Mesenchymal stem cell (in vitro differentiated cells and primary cell): ENCODE measurements at regions not wholly inside any gene's neighbourhood (a gene's known extent, or its start where the extent isn't known, plus 50 kb on each side); places are given as distances from the start of the nearest gene placed in this dataset.

Experiments used
- DNase-seq: peaks from one replicate; pipeline ENCODE4 v3.0.0-alpha.2; 2013
- H2AFZ ChIP-seq: one replicate; pipeline ENCODE4 v1.6.1; 2013; ENCODE audit warnings: low read depth, mild to moderate bottlenecking, control low read depth, inconsistent platforms, low read length, moderate library complexity
- H2AK5ac ChIP-seq: 2 replicates; pipeline ENCODE4 v1.6.1; 2013; ENCODE audit warnings: low read length, moderate library complexity, mild to moderate bottlenecking, inconsistent platforms; ENCODE audit not compliant: severe bottlenecking
- H2BK120ac ChIP-seq: one replicate; pipeline ENCODE4 v1.6.1; 2013; ENCODE audit warnings: low read depth, mild to moderate bottlenecking, inconsistent platforms, low read length, moderate library complexity
- H2BK12ac ChIP-seq, 2 experiments: one replicate each; pipeline ENCODE4 v1.6.1; 2013; ENCODE audit warnings: inconsistent platforms in 2 of 2, low read length in 2 of 2, mild to moderate bottlenecking in 2 of 2, moderate library complexity in 2 of 2, control low read depth in 1 of 2
- H2BK15ac ChIP-seq: one replicate; pipeline ENCODE4 v1.6.1; 2013; ENCODE audit warnings: mild to moderate bottlenecking, low read depth, inconsistent platforms; ENCODE audit not compliant: poor library complexity, severe bottlenecking
- H2BK5ac ChIP-seq: 2 replicates; pipeline ENCODE4 v1.6.1; 2013; ENCODE audit warnings: low read depth, mild to moderate bottlenecking, low read length, control low read depth, inconsistent platforms; ENCODE audit not compliant: poor library complexity, severe bottlenecking
- H3K14ac ChIP-seq, 2 experiments: one replicate each; pipeline ENCODE4 v1.6.1; 2013; ENCODE audit warnings: inconsistent platforms in 2 of 2, low read length in 2 of 2, control low read depth in 1 of 2, mild to moderate bottlenecking in 1 of 2, moderate library complexity in 1 of 2
- H3K18ac ChIP-seq, 2 experiments: one replicate each; pipeline ENCODE4 v1.6.1; 2013; ENCODE audit warnings: inconsistent platforms in 2 of 2, low read length in 2 of 2, control low read depth in 1 of 2, low read depth in 1 of 2, mild to moderate bottlenecking in 1 of 2
- H3K23ac ChIP-seq, 2 experiments: one replicate each; pipeline ENCODE4 v1.6.1; 2013; ENCODE audit warnings: inconsistent platforms in 2 of 2, low read length in 2 of 2, mild to moderate bottlenecking in 2 of 2, moderate library complexity in 2 of 2, control low read depth in 1 of 2
- H3K27ac ChIP-seq: 2 replicates; pipeline ENCODE4 v1.5.1; 2013; ENCODE audit warnings: mild to moderate bottlenecking, moderate library complexity, low read length, control low read depth, inconsistent platforms; ENCODE audit not compliant: poor library complexity, severe bottlenecking
- H3K27me3 ChIP-seq, 2 experiments: 2 replicates each; pipeline versions ENCODE4 v1.6.1 to v1.7.0; 2013; ENCODE audit warnings: low read length in 2 of 2, mild to moderate bottlenecking in 2 of 2, moderate library complexity in 2 of 2, control low read depth in 1 of 2, inconsistent platforms in 1 of 2; ENCODE audit not compliant: control insufficient read depth in 1 of 2, insufficient read depth in 1 of 2
- H3K36me3 ChIP-seq, 2 experiments: 2 replicates each; pipeline versions ENCODE4 v1.6.1 to v1.7.0; 2013; ENCODE audit warnings: low read length in 2 of 2, control low read depth in 1 of 2, inconsistent platforms in 1 of 2, low read depth in 1 of 2, mild to moderate bottlenecking in 1 of 2; ENCODE audit not compliant: insufficient read depth in 2 of 2, control insufficient read depth in 1 of 2
- H3K4ac ChIP-seq, 2 experiments: one replicate each; pipeline ENCODE4 v1.6.1; 2013; ENCODE audit warnings: inconsistent platforms in 2 of 2, low read length in 2 of 2, mild to moderate bottlenecking in 2 of 2, moderate library complexity in 2 of 2, control low read depth in 1 of 2, low read depth in 1 of 2
- H3K4me1 ChIP-seq: 2 replicates; pipeline ENCODE4 v1.6.1; 2013; ENCODE audit warnings: low read depth, low read length, control low read depth; ENCODE audit not compliant: control insufficient read depth, insufficient read depth
- H3K4me2 ChIP-seq: 2 replicates; pipeline ENCODE4 v1.6.1; 2013; ENCODE audit warnings: low read length, mild to moderate bottlenecking, inconsistent platforms; ENCODE audit not compliant: poor library complexity, severe bottlenecking
- H3K4me3 ChIP-seq, 2 experiments: 2 replicates each; pipeline versions ENCODE4 v1.5.1 to v1.7.0; 2013; ENCODE audit warnings: low read length in 2 of 2, mild to moderate bottlenecking in 2 of 2, control low read depth in 1 of 2, low read depth in 1 of 2; ENCODE audit not compliant: insufficient read depth in 1 of 2
- H3K79me1 ChIP-seq: replicated peaks from 2 replicates; pipeline ENCODE4 v1.6.1; 2013; ENCODE audit warnings: mild to moderate bottlenecking, control low read depth, low read length, inconsistent platforms; ENCODE audit not compliant: poor library complexity, severe bottlenecking
- H3K9ac ChIP-seq: 2 replicates; pipeline ENCODE4 v1.7.0; 2013; ENCODE audit warnings: mild to moderate bottlenecking, low read length, moderate library complexity
- H3K9me3 ChIP-seq: 2 replicates; pipeline ENCODE4 v1.7.0; 2013; ENCODE audit warnings: mild to moderate bottlenecking, low read length; ENCODE audit not compliant: control insufficient read depth
- H4K8ac ChIP-seq: one replicate; pipeline ENCODE4 v1.6.1; 2013; ENCODE audit warnings: inconsistent platforms, mild to moderate bottlenecking, low read length, moderate library complexity
- H4K91ac ChIP-seq: one replicate; pipeline ENCODE4 v1.6.1; 2013; ENCODE audit warnings: mild to moderate bottlenecking, low read length, inconsistent platforms
- WGBS: methylation state at CpG from one replicate; pipeline ENCODE4 v1.1.7; 2013; ENCODE audit warnings: mixed read lengths; 5-methylcytosine and 5-hydroxymethylcytosine counted together

GRCh38 chr3:107992976-107993684 lies 97.7 kb downstream of the CD47 start:
- Histone ChIP-seq H2BK120ac (no peak overlapping the region), H3K14ac (no peak overlapping the region), H3K79me1 (no peaks in the 10 kb centered on the region), H3K4ac (no peak overlapping the region), H2BK12ac (no peak overlapping the region), H2AFZ (no peak overlapping the region), H3K4me2 (no peak overlapping the region), H3K4me1 (peaks cover 6% of the 10 kb centered on the region), H4K8ac (no peak overlapping the region), H3K27ac (no peak overlapping the region), H3K36me3 (no peaks in the 10 kb centered on the region), H3K18ac (no peak overlapping the region), H2BK15ac (no peak overlapping the region), H3K9me3 (no peaks in the 10 kb centered on the region), H3K23ac (no peak overlapping the region), H3K4me3 (no peak overlapping the region), H4K91ac (no peak overlapping the region), H2AK5ac (peak overlapping the region; percentile 49), H2BK5ac (no peak overlapping the region), H3K27me3 (no peaks in the 10 kb centered on the region), H3K9ac (peak overlapping the region; percentile 51)
- WGBS, result 84% methylated on average over 9 of the region's 9 CpGs
- peak; percentile 58 for DNase-seq

GRCh38 chr3:107990926-107991325 lies 99.9 kb downstream of the CD47 start:
- H2AFZ ChIP-seq, result no peak overlapping the region
- WGBS, result 83% methylated on average over 4 of the region's 5 CpGs
- DNase-seq, result no peak
- no peak overlapping the region for H2BK12ac ChIP-seq
- H3K27me3 ChIP-seq, result no peaks in the 10 kb centered on the region
- no peak overlapping the region for H4K91ac ChIP-seq
- H3K4me2 ChIP-seq, result no peak overlapping the region
- H3K27ac ChIP-seq, result no peak overlapping the region
- H3K4me1 ChIP-seq, result peaks cover 7% of the 10 kb centered on the region
- no peak overlapping the region for H3K9ac ChIP-seq
- no peak overlapping the region for H3K4ac ChIP-seq
- H3K23ac ChIP-seq, result no peak overlapping the region
- H3K14ac ChIP-seq, result no peak overlapping the region
- H2BK15ac ChIP-seq, result no peak overlapping the region
- H2AK5ac ChIP-seq, result no peak overlapping the region
- H3K4me3 ChIP-seq, result no peak overlapping the region
- no peak overlapping the region for H2BK120ac ChIP-seq
- H2BK5ac ChIP-seq, result no peak overlapping the region
- H3K9me3 ChIP-seq, result no peaks in the 10 kb centered on the region
- no peak overlapping the region for H4K8ac ChIP-seq
- H3K18ac ChIP-seq, result no peak overlapping the region
- no peaks in the 10 kb centered on the region for H3K79me1 ChIP-seq
- no peaks in the 10 kb centered on the region for H3K36me3 ChIP-seq

GRCh38 chr3:107990433-107990832 lies 100.4 kb downstream of the CD47 start:
- Histone ChIP-seq H2AK5ac (no peak overlapping the region), H3K23ac (no peak overlapping the region), H3K14ac (no peak overlapping the region), H2BK5ac (no peak overlapping the region), H2BK120ac (no peak overlapping the region), H3K36me3 (no peaks in the 10 kb centered on the region), H3K27ac (no peak overlapping the region), H3K4ac (no peak overlapping the region), H3K9me3 (no peaks in the 10 kb centered on the region), H4K8ac (no peak overlapping the region), H3K4me1 (peaks cover 7% of the 10 kb centered on the region), H3K79me1 (no peaks in the 10 kb centered on the region), H3K9ac (no peak overlapping the region), H3K4me2 (no peak overlapping the region), H3K18ac (no peak overlapping the region), H2BK15ac (no peak overlapping the region), H2BK12ac (no peak overlapping the region), H3K27me3 (no peaks in the 10 kb centered on the region), H4K91ac (no peak overlapping the region), H2AFZ (no peak overlapping the region), H3K4me3 (no peak overlapping the region)
- WGBS, result 93% methylated on average over 5 of the region's 6 CpGs
- DNase-seq, result no peak

GRCh38 chr3:107989661-107990060 lies 101.2 kb downstream of the CD47 start:
- no peak overlapping the region for H3K4ac ChIP-seq
- H2AFZ ChIP-seq, result no peak overlapping the region
- no peak overlapping the region for H2BK15ac ChIP-seq
- no peak overlapping the region for H3K4me3 ChIP-seq
- H3K18ac ChIP-seq, result no peak overlapping the region
- no peak overlapping the region for H2BK12ac ChIP-seq
- no peaks in the 10 kb centered on the region for H3K36me3 ChIP-seq
- H4K8ac ChIP-seq, result no peak overlapping the region
- no peak overlapping the region for H2AK5ac ChIP-seq
- peaks cover 7% of the 10 kb centered on the region for H3K4me1 ChIP-seq
- H2BK120ac ChIP-seq, result no peak overlapping the region
- no peak overlapping the region for H4K91ac ChIP-seq
- WGBS, result 65% methylated on average over 4 of the region's 4 CpGs
- H3K9me3 ChIP-seq, result no peaks in the 10 kb centered on the region
- no peak overlapping the region for H3K4me2 ChIP-seq
- H3K27ac ChIP-seq, result no peak overlapping the region
- H3K79me1 ChIP-seq, result no peaks in the 10 kb centered on the region
- H3K9ac ChIP-seq, result no peak overlapping the region
- H3K27me3 ChIP-seq, result no peaks in the 10 kb centered on the region
- no peak overlapping the region for H3K23ac ChIP-seq
- no peak overlapping the region for H2BK5ac ChIP-seq
- no peak overlapping the region for H3K14ac ChIP-seq
- DNase-seq, result no peak
